OCI-LY3 (cell line): ENCODE measurements at regions not wholly inside any gene's neighbourhood (a gene's known extent, or its start where the extent isn't known, plus 50 kb on each side); places are given as distances from the start of the nearest gene placed in this dataset.
"Not testable (repeated sequence)": the region's sequence is repeated elsewhere in the genome, so short reads cannot be mapped to it uniquely, and the experiment has no call there.

ENCODE experiments used
- H2AFZ ChIP-seq: fragments of 200-600, 300-600 bp; shearing (Covaris generic); 2 replicates; pipeline ENCODE4 v1.6.0; 2014; ENCODE audit warnings: antibody characterized with exemption, low read depth, low read length
- H3K27ac ChIP-seq: fragments of 200-600, 300-600 bp; sonication (generic); 2 replicates; pipeline ENCODE4 v1.5.1; 2014; ENCODE audit warnings: mild to moderate bottlenecking, low read length, moderate library complexity, mixed read lengths
- H3K27me3 ChIP-seq: fragments of 200-600, 300-600 bp; sonication (generic); 2 replicates; pipeline ENCODE4 v1.6.1; 2014; ENCODE audit warnings: low read depth, low read length, mixed read lengths
- H3K36me3 ChIP-seq: fragments of 200-600, 300-600 bp; sonication (generic); replicated peaks from 2 replicates; pipeline ENCODE3; 2014; ENCODE audit warnings: low read depth, low read length, mixed read lengths
- H3K4me1 ChIP-seq: fragments of 300-600, 200-600 bp; sonication (generic); 2 replicates; pipeline ENCODE4 v1.6.1; 2014; ENCODE audit warnings: low read length, mixed read lengths
- H3K4me2 ChIP-seq: fragments of 200-600, 300-600 bp; sonication (generic); 2 replicates; pipeline ENCODE4 v1.6.1; 2014; ENCODE audit warnings: low read length, mixed read lengths
- H3K4me3 ChIP-seq: fragments of 300-600, 200-600 bp; sonication (generic); 2 replicates; pipeline ENCODE4 v1.5.1; 2014; ENCODE audit warnings: antibody characterized with exemption, mild to moderate bottlenecking, low read length, moderate library complexity
- H3K79me2 ChIP-seq: fragments of 300-600, 200-600 bp; shearing (Covaris generic); 2 replicates; pipeline ENCODE4 v1.6.1; 2014; ENCODE audit warnings: mild to moderate bottlenecking, low read length, mixed read lengths
- H3K9ac ChIP-seq: fragments of 300-600, 200-600 bp; shearing (Covaris generic); 2 replicates; pipeline ENCODE4 v1.6.0; 2014; ENCODE audit warnings: mild to moderate bottlenecking, low read length, moderate library complexity
- H3K9me3 ChIP-seq: fragments of 200-600, 300-600 bp; shearing (Covaris generic); 2 replicates; pipeline ENCODE4 v1.6.1; 2014; ENCODE audit warnings: low read length, mixed read lengths; ENCODE audit not compliant: insufficient read depth
- H4K20me1 ChIP-seq: fragments of 200-600, 300-600 bp; sonication (generic); 2 replicates; pipeline ENCODE4 v1.6.1; 2016; ENCODE audit warnings: low read length, mixed read lengths; ENCODE audit not compliant: insufficient read depth
- EZH2phosphoT487 ChIP-seq: fragments of 200-600 bp; shearing (Covaris generic); IDR thresholded peaks from 2 replicates; pipeline ENCODE4 v1.6.1; 2018; ENCODE audit warnings: antibody characterized with exemption, mixed run types, low read depth
- TF ChIP-seq, protein P1 (sequence below): fragments of 200-600, 300-600 bp; sonication (generic); IDR thresholded peaks from 2 replicates; pipeline ENCODE4 v1.5.1; 2014; ENCODE audit warnings: antibody characterized with exemption, low read length, low read depth

- H3K4me2 ChIP-seq = no peak overlapping the region
- no peak overlapping the region for H3K4me3 ChIP-seq
- no peaks in the 10 kb centered on the region for H3K27me3 ChIP-seq
- H2AFZ ChIP-seq = no peak overlapping the region
- H3K36me3 ChIP-seq = no peaks in the 10 kb centered on the region
- no peak overlapping the region for H3K27ac ChIP-seq
- H3K9me3 ChIP-seq = peaks cover 35% of the 10 kb centered on the region
- H3K79me2 ChIP-seq = no peaks in the 10 kb centered on the region
- no peaks in the 10 kb centered on the region for H3K4me1 ChIP-seq
- no peak overlapping the region for H3K9ac ChIP-seq
- TF ChIP-seq, protein P1, sequence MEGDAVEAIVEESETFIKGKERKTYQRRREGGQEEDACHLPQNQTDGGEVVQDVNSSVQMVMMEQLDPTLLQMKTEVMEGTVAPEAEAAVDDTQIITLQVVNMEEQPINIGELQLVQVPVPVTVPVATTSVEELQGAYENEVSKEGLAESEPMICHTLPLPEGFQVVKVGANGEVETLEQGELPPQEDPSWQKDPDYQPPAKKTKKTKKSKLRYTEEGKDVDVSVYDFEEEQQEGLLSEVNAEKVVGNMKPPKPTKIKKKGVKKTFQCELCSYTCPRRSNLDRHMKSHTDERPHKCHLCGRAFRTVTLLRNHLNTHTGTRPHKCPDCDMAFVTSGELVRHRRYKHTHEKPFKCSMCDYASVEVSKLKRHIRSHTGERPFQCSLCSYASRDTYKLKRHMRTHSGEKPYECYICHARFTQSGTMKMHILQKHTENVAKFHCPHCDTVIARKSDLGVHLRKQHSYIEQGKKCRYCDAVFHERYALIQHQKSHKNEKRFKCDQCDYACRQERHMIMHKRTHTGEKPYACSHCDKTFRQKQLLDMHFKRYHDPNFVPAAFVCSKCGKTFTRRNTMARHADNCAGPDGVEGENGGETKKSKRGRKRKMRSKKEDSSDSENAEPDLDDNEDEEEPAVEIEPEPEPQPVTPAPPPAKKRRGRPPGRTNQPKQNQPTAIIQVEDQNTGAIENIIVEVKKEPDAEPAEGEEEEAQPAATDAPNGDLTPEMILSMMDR = no peak
- TF ChIP-seq EZH2phosphoT487 = no peak
- no peaks in the 10 kb centered on the region for H4K20me1 ChIP-seq
Measured at GRCh38 chr12:56863789-56864188, 70.4 kb downstream of the SDR9C7 start.

GRCh38 chr12:56862264-56862663 lies 71.9 kb downstream of the SDR9C7 start:
- no peaks in the 10 kb centered on the region for H4K20me1 ChIP-seq
- H3K4me2 ChIP-seq = no peak overlapping the region
- no peak for TF ChIP-seq EZH2phosphoT487
- TF ChIP-seq, protein P1 = no peak
- no peaks in the 10 kb centered on the region for H3K79me2 ChIP-seq
- H2AFZ ChIP-seq = no peak overlapping the region
- H3K27ac ChIP-seq = no peak overlapping the region
- H3K36me3 ChIP-seq = no peaks in the 10 kb centered on the region
- H3K9ac ChIP-seq = no peak overlapping the region
- H3K27me3 ChIP-seq = no peaks in the 10 kb centered on the region
- H3K4me1 ChIP-seq = no peaks in the 10 kb centered on the region
- H3K9me3 ChIP-seq = peaks cover 32% of the 10 kb centered on the region
- H3K4me3 ChIP-seq = no peak overlapping the region

DNA sequence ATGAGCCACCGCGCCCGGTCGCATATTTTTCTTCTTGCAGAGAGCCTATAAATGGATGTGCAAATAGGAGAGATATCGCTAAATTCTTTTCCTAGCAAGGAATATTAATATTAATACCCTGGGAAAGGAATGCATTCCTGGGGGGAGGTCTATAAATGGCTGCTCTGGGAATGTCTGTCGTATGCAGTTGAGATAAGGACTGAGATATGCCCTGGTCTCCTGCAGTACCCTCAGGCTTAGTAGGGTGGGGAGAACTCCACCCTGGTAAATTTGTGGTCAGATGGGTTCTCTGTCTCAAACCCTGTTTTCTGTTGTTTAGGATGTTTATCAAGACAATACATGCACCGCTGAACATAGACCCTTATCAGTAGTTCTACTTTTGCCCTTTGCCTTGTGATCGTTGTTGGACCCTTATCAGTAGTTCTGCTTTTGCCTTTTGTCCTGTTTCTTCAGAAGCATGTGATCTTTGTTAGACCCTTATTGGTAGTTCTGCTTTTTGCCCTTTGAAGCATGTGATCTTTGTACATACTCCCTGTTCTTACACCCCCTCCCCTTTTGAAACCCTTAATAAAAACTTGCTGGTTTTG lies 80.7 kb downstream of the SDR9C7 start:
- H3K9ac ChIP-seq, H3K79me2 ChIP-seq, H3K9me3 ChIP-seq, H3K4me3 ChIP-seq, H3K36me3 ChIP-seq, H3K4me2 ChIP-seq, H3K4me1 ChIP-seq, H2AFZ ChIP-seq, H4K20me1 ChIP-seq, H3K27me3 ChIP-seq, H3K27ac ChIP-seq: not testable (repeated sequence)

- Histone ChIP-seq H3K4me2 (no peak overlapping the region), H3K36me3 (no peaks in the 10 kb centered on the region), H3K4me3 (no peak overlapping the region), H3K9ac (no peak overlapping the region), H3K4me1 (no peaks in the 10 kb centered on the region), H3K79me2 (no peaks in the 10 kb centered on the region), H2AFZ (no peak overlapping the region), H4K20me1 (no peaks in the 10 kb centered on the region), H3K27ac (no peak overlapping the region), H3K27me3 (no peaks in the 10 kb centered on the region; the same call in 1 of the 2 replicates), H3K9me3 (no peaks in the 10 kb centered on the region)
- TF ChIP-seq EZH2phosphoT487 = no peak
- TF ChIP-seq, protein P1 = no peak
Measured at GRCh38 chr12:56851462-56851861, 82.7 kb downstream of the SDR9C7 start.
